Adrenal gland (tissue), 5 donors: ENCODE measurements at regions not wholly inside any gene's neighbourhood (a gene's known extent, or its start where the extent isn't known, plus 50 kb on each side); places are given as distances from the start of the nearest gene placed in this dataset.

Experiments
- CTCF ChIP-seq, 6 experiments: fragments of 450-650 bp in 4 of 6; fragments of 200-600 bp in 2 of 6; sonication (generic) in 1 of 6; IDR thresholded peaks; 1 replicate in 5 of 6; 2 replicates in 1 of 6; pipeline versions ENCODE4 v1.5.1 to v1.8.0; 2016 to 2021; ENCODE audit warnings: antibody characterized with exemption in 6 of 6, mild to moderate bottlenecking in 2 of 6, moderate library complexity in 1 of 6
- POLR2A ChIP-seq, 2 donors: fragments of 450-650 bp; IDR thresholded peaks; one replicate each; pipeline ENCODE4 v1.6.1; 2017; ENCODE audit warnings: antibody characterized with exemption in 2 of 2, mild to moderate bottlenecking in 2 of 2, moderate library complexity in 1 of 2
- donor health status: DM: no; HTN: no; CAD: no.

GRCh38 chr15:31494786-31495185 lies 168.2 kb downstream of the KLF13 start:
- TF ChIP-seq CTCF (IDR thresholded peaks at IDR 0.05) = no peak
- no peak for TF ChIP-seq POLR2A (IDR thresholded peaks at IDR 0.05)
